H1 (cell line): ENCODE measurements at regions not wholly inside any gene's neighbourhood (a gene's known extent, or its start where the extent isn't known, plus 50 kb on each side); places are given as distances from the start of the nearest gene placed in this dataset.

Experiments used
- CTCF ChIA-PET: fragments of 300-600 bp; sonication (Branson Sonifier 250); formaldehyde crosslinking; loops from one replicate; lab custom pipeline; 2021; ENCODE audit not compliant: partially characterized antibody; lab: Charles Lee
- POLR2A ChIA-PET: fragments of 300-600 bp; sonication (Branson Sonifier 250); formaldehyde crosslinking; loops from one replicate; lab custom pipeline; 2021; ENCODE audit warnings: inconsistent platforms; ENCODE audit not compliant: partially characterized antibody; lab: Charles Lee
- DNase-seq, 2 experiments: peaks; one replicate each; pipeline versions ENCODE4 v3.0.0 to v3.0.0-alpha.2; 2010 to 2022; ENCODE audit warnings: low spot score in 2 of 2, low read depth in 1 of 2, mixed read lengths in 1 of 2
- FAIRE-seq: peaks from 2 replicates; lab custom pipeline; 2011; peaks lifted over from hg19 to GRCh38; lab: Jason Lieb, UNC
- H2AFZ ChIP-seq: 2 replicates; pipeline ENCODE4 v1.8.1; 2012; ENCODE audit warnings: low read length, inconsistent platforms
- H2AK5ac ChIP-seq: 2 replicates; pipeline ENCODE4 v1.6.1; 2013; ENCODE audit warnings: low read depth, low read length
- H2BK120ac ChIP-seq: replicated peaks from 2 replicates; pipeline ENCODE3; 2013; ENCODE audit warnings: low read depth, low read length, inconsistent platforms
- H2BK12ac ChIP-seq: 2 replicates; pipeline ENCODE4 v1.6.1; 2013; ENCODE audit warnings: low read depth, low read length
- H2BK15ac ChIP-seq: 2 replicates; pipeline ENCODE4 v1.6.1; 2013; ENCODE audit warnings: low read length
- H2BK20ac ChIP-seq: 2 replicates; pipeline ENCODE4 v1.6.1; 2013; ENCODE audit warnings: low read length
- H2BK5ac ChIP-seq: 2 replicates; pipeline ENCODE4 v1.6.1; 2013; ENCODE audit warnings: low read depth, low read length
- H3K14ac ChIP-seq: 2 replicates; pipeline ENCODE4 v1.6.1; 2013; ENCODE audit warnings: inconsistent platforms; ENCODE audit not compliant: insufficient read length
- H3K18ac ChIP-seq: 2 replicates; pipeline ENCODE4 v1.6.1; 2013; ENCODE audit warnings: low read length; ENCODE audit errors: extremely low read depth
- H3K23ac ChIP-seq: 2 replicates; pipeline ENCODE4 v1.6.1; 2013; ENCODE audit warnings: inconsistent platforms; ENCODE audit not compliant: insufficient read length
- H3K23me2 ChIP-seq: 2 replicates; pipeline ENCODE4 v1.6.1; 2013; ENCODE audit warnings: low read depth, low read length
- H3K27ac ChIP-seq: 2 replicates; pipeline ENCODE4 v1.6.1; 2011; ENCODE audit warnings: low read depth, low read length, inconsistent platforms
- H3K27me3 ChIP-seq, 4 experiments: replicated peaks in 1 of 4; 1 replicate in 1 of 4; 2 replicates in 3 of 4; pipeline versions ENCODE4 v1.6.1 to v1.8.1; 2011 to 2013; ENCODE audit warnings: low read length in 3 of 4, mild to moderate bottlenecking in 3 of 4, inconsistent platforms in 2 of 4, mixed read lengths in 2 of 4, moderate library complexity in 1 of 4; ENCODE audit not compliant: control insufficient read depth in 3 of 4, insufficient read depth in 3 of 4; ENCODE audit errors: extremely low read depth in 1 of 4
- H3K36me3 ChIP-seq, 4 experiments: 2 replicates each; pipeline versions ENCODE4 v1.6.1 to v1.8.1; 2011 to 2013; ENCODE audit warnings: mild to moderate bottlenecking in 4 of 4, low read length in 3 of 4, moderate library complexity in 2 of 4, control low read depth in 1 of 4, inconsistent platforms in 1 of 4; ENCODE audit not compliant: insufficient read depth in 4 of 4, control insufficient read depth in 2 of 4
- H3K4ac ChIP-seq: replicated peaks from 2 replicates; pipeline ENCODE3; 2013; ENCODE audit warnings: low read length, low read depth, mixed read lengths, inconsistent platforms; ENCODE audit not compliant: insufficient read length
- H3K4me1 ChIP-seq, 4 experiments: replicated peaks in 1 of 4; 1 replicate in 1 of 4; 2 replicates in 3 of 4; pipeline versions ENCODE4 v1.6.1 to v1.8.1; 2011 to 2013; ENCODE audit warnings: low read length in 3 of 4, inconsistent platforms in 2 of 4, mixed read lengths in 1 of 4; ENCODE audit not compliant: insufficient read depth in 4 of 4, control insufficient read depth in 3 of 4
- H3K4me2 ChIP-seq, 2 experiments: 2 replicates each; pipeline versions ENCODE4 v1.6.1 to v1.8.1; 2011 to 2013; ENCODE audit warnings: low read depth in 2 of 2, low read length in 2 of 2, control low read depth in 1 of 2, inconsistent platforms in 1 of 2, mild to moderate bottlenecking in 1 of 2; ENCODE audit not compliant: insufficient read depth in 1 of 2
- H3K4me3 ChIP-seq, 4 experiments: fragments of 200-600, 300-600 bp in 1 of 4; sonication (generic), shearing (Covaris generic), sonication (Bioruptor Twin) in 1 of 4; 2 replicates each; pipeline versions ENCODE4 v1.5.1 to v1.8.1; 2011 to 2016; ENCODE audit warnings: low read length in 4 of 4, low read depth in 3 of 4, control low read depth in 2 of 4, inconsistent platforms in 2 of 4, mild to moderate bottlenecking in 2 of 4, mixed read lengths in 1 of 4, moderate library complexity in 1 of 4; ENCODE audit not compliant: insufficient read depth in 2 of 4; ENCODE audit errors: extremely low read depth in 1 of 4
- H3K56ac ChIP-seq: replicated peaks from 2 replicates; pipeline ENCODE3; 2013; ENCODE audit warnings: low read depth, mild to moderate bottlenecking, mixed read lengths, low read length, inconsistent platforms; ENCODE audit not compliant: insufficient read length
- H3K79me1 ChIP-seq: 2 replicates; pipeline ENCODE4 v1.6.1; 2013; ENCODE audit warnings: low read depth, low read length, control low read depth
- H3K79me2 ChIP-seq, 2 experiments: 2 replicates each; pipeline versions ENCODE4 v1.6.1 to v1.8.1; 2012 to 2013; ENCODE audit warnings: low read length in 2 of 2, mild to moderate bottlenecking in 2 of 2, inconsistent platforms in 1 of 2; ENCODE audit not compliant: insufficient read depth in 2 of 2, control insufficient read depth in 1 of 2
- H3K9ac ChIP-seq, 4 experiments: replicated peaks in 1 of 4; 1 replicate in 1 of 4; 2 replicates in 3 of 4; pipeline versions ENCODE4 v1.6.1 to v1.8.1; 2011 to 2013; ENCODE audit warnings: low read depth in 3 of 4, low read length in 3 of 4, control low read depth in 2 of 4, mild to moderate bottlenecking in 2 of 4, moderate library complexity in 2 of 4, inconsistent platforms in 1 of 4; ENCODE audit errors: extremely low read depth in 1 of 4
- H3K9me3 ChIP-seq, 2 experiments: 2 replicates each; pipeline versions ENCODE4 v1.6.1 to v1.8.1; 2012 to 2013; ENCODE audit warnings: mild to moderate bottlenecking in 2 of 2, moderate library complexity in 2 of 2, control low read depth in 1 of 2, inconsistent platforms in 1 of 2, low read depth in 1 of 2, low read length in 1 of 2, mixed read lengths in 1 of 2; ENCODE audit not compliant: insufficient read depth in 2 of 2
- H4K20me1 ChIP-seq, 2 experiments: replicated peaks in 1 of 2; 2 replicates each; pipeline versions ENCODE3 to v1.8.1; 2011 to 2013; ENCODE audit warnings: inconsistent platforms in 2 of 2, low read length in 2 of 2, mild to moderate bottlenecking in 1 of 2; ENCODE audit not compliant: insufficient read depth in 2 of 2, control insufficient read depth in 1 of 2
- H4K5ac ChIP-seq: 2 replicates; pipeline ENCODE4 v1.6.1; 2013; ENCODE audit warnings: low read length, low read depth, mixed read lengths, inconsistent platforms; ENCODE audit not compliant: insufficient read length
- H4K8ac ChIP-seq: 2 replicates; pipeline ENCODE4 v1.8.0; 2013; ENCODE audit warnings: mild to moderate bottlenecking, moderate library complexity, low read length, inconsistent platforms; ENCODE audit not compliant: insufficient read depth; ENCODE audit errors: extremely low read depth
- H4K91ac ChIP-seq: replicated peaks from 2 replicates; pipeline ENCODE3; 2013; ENCODE audit warnings: low read length, mixed read lengths, inconsistent platforms; ENCODE audit not compliant: insufficient read length
- E2F6 ChIP-seq: IDR thresholded peaks from 2 replicates; pipeline ENCODE4 v1.6.1; 2012; ENCODE audit warnings: inconsistent platforms
- HDAC2 ChIP-seq, 2 experiments: fragments of 300-600 bp in 1 of 2; sonication (generic) in 1 of 2; IDR thresholded peaks; 2 replicates each; pipeline ENCODE4 v1.6.1; 2011 to 2012; ENCODE audit warnings: low read depth in 2 of 2, low read length in 2 of 2, mild to moderate bottlenecking in 2 of 2, moderate library complexity in 2 of 2, borderline replicate concordance in 1 of 2, inconsistent platforms in 1 of 2
- HDAC6 ChIP-seq: IDR thresholded peaks from one replicate; pipeline ENCODE4 v1.7.1; 2012; ENCODE audit warnings: low read depth, mild to moderate bottlenecking, inconsistent platforms, low read length, moderate library complexity
- KDM4A ChIP-seq: IDR thresholded peaks from one replicate; pipeline ENCODE4 v1.7.1; 2012; ENCODE audit warnings: low read depth, mild to moderate bottlenecking, moderate library complexity, low read length, inconsistent platforms; ENCODE audit not compliant: severe bottlenecking
- MAFK ChIP-seq: IDR thresholded peaks from 2 replicates; pipeline ENCODE4 v1.6.1; 2012; ENCODE audit warnings: low read depth, mild to moderate bottlenecking, improper control_type of control experiment, low read length
- MAX ChIP-seq: IDR thresholded peaks from 2 replicates; pipeline ENCODE4 v1.6.1; 2012; ENCODE audit warnings: inconsistent platforms
- NRF1 ChIP-seq: IDR thresholded peaks from 2 replicates; pipeline ENCODE4 v1.6.1; 2011; ENCODE audit warnings: mild to moderate bottlenecking, low read depth, low read length, improper control_type of control experiment
- RFX5 ChIP-seq: IDR thresholded peaks from 2 replicates; pipeline ENCODE4 v1.6.1; 2011; ENCODE audit warnings: low read depth, low read length, improper control_type of control experiment, borderline replicate concordance
- SUZ12 ChIP-seq: fragments of 200-600 bp; sonication (generic); IDR thresholded peaks from 2 replicates; pipeline ENCODE4 v1.6.1; 2012; ENCODE audit warnings: mild to moderate bottlenecking, inconsistent platforms, low read length, moderate library complexity, mixed read lengths
- TAF7 ChIP-seq: optimal IDR thresholded peaks from 2 replicates; pipeline ENCODE3; 2011; ENCODE audit warnings: low read depth, mild to moderate bottlenecking, inconsistent platforms, low read length, moderate library complexity, borderline replicate concordance
- TBP ChIP-seq: IDR thresholded peaks from 2 replicates; pipeline ENCODE4 v1.6.1; 2011; ENCODE audit warnings: low read depth, low read length, improper control_type of control experiment
- WGBS, 2 experiments: shearing (Covaris generic) in 1 of 2; methylation state at CpG; one replicate each; pipeline versions ENCODE4 v1.1.6 to v1.1.7; 2013 to 2015; ENCODE audit warnings: low lambda C conversion rate in 2 of 2, mixed read lengths in 2 of 2, inconsistent platforms in 1 of 2, low coverage in 1 of 2, missing lambda C conversion rate in 1 of 2; ENCODE audit not compliant: insufficient replicate concordance in 2 of 2, insufficient coverage in 1 of 2, insufficient read length in 1 of 2; ENCODE audit errors: extremely low coverage in 1 of 2, missing lambda C conversion rate in 1 of 2; 5-methylcytosine and 5-hydroxymethylcytosine counted together

GRCh38 chr4:36919721-36920120, 324.8 kb upstream of the NWD2 start:
- Histone ChIP-seq H3K36me3 (no peaks in the 10 kb centered on the region), H3K27ac (no peak overlapping the region), H2BK15ac (no peak overlapping the region), H2BK120ac (no peak overlapping the region), H3K9ac (no peak overlapping the region), H4K20me1 (no peaks in the 10 kb centered on the region), H2AFZ (no peak overlapping the region), H3K23me2 (no peaks in the 10 kb centered on the region; the same call in 1 of the 2 replicates), H3K9me3 (no peaks in the 10 kb centered on the region), H3K23ac (no peak overlapping the region), H4K91ac (no peak overlapping the region), H3K4me2 (no peak overlapping the region), H4K8ac (no peak overlapping the region), H3K18ac (no peak overlapping the region), H3K79me1 (no peaks in the 10 kb centered on the region), H3K27me3 (no peaks in the 10 kb centered on the region), H3K4me3 (no peak overlapping the region), H2BK20ac (no peak overlapping the region), H2BK12ac (no peak overlapping the region), H3K4ac (no peak overlapping the region), H3K56ac (no peak overlapping the region), H4K5ac (no peak overlapping the region), H3K79me2 (no peaks in the 10 kb centered on the region), H3K14ac (no peak overlapping the region), H2BK5ac (no peak overlapping the region), H3K4me1 (no peaks in the 10 kb centered on the region), H2AK5ac (no peak overlapping the region)
- no peak for FAIRE-seq
- 65% methylated on average over 2 of the region's 2 CpGs; no CpG with 5 or more reads in 1 of the 2 experiments for WGBS, 2 experiments
- ChIA-PET POLR2A (no interaction called here), CTCF (no interaction called here)
- no peak for DNase-seq
- no peak for TF ChIP-seq E2F6
- no peak for TF ChIP-seq MAX
- TF ChIP-seq HDAC2 (IDR thresholded peaks at IDR 0.05; ENCODE audit: borderline replicate concordance in 1 of 2, low read depth in 2 of 2, low read length in 2 of 2) = no peak
- no peak for TF ChIP-seq KDM4A
- no peak for TF ChIP-seq HDAC6
- TF ChIP-seq RFX5 = no peak
- no peak for TF ChIP-seq SUZ12
- no peak for TF ChIP-seq TBP
- TF ChIP-seq MAFK = no peak
- no peak for TF ChIP-seq TAF7
- TF ChIP-seq NRF1 = no peak
- TF ChIP-seq, all 59 proteins: peak for 0
